Glomerular endothelial cell (primary cell): ENCODE measurements at regions not wholly inside any gene's neighbourhood (a gene's known extent, or its start where the extent isn't known, plus 50 kb on each side); places are given as distances from the start of the nearest gene placed in this dataset.
A peak's percentile ranks its signal among the peaks of the same experiment; 100 is the strongest.

Source experiments
- DNase-seq: peaks from one replicate; pipeline ENCODE4 v3.0.0-alpha.2; 2011; ENCODE audit warnings: low read depth, low spot score; ENCODE audit errors: extremely low read depth

DNA sequence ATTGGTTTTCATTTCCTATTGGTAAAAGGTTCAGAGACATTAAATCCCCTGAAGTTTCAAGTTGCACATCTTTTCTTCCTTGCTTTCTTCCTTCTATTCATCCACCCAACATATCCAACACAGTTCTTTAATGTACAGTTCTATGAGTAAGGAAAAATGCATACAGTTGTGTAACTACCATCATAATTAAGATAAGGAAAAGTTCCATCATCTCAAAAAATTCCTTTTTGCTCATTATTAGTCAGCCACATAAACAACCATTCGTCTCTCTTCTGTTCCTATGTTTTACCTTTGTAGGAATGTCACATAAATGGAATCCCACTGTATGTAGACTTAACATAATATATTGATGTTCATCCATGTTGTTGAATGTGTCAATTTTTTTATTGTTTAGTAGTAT is 211.1 kb upstream of the ADAMTS9 start:
- no peak for DNase-seq

GRCh38 chr3:64895991-64896895 is 208.4 kb upstream of the ADAMTS9 start:
- DNase-seq = no peak

DNA sequence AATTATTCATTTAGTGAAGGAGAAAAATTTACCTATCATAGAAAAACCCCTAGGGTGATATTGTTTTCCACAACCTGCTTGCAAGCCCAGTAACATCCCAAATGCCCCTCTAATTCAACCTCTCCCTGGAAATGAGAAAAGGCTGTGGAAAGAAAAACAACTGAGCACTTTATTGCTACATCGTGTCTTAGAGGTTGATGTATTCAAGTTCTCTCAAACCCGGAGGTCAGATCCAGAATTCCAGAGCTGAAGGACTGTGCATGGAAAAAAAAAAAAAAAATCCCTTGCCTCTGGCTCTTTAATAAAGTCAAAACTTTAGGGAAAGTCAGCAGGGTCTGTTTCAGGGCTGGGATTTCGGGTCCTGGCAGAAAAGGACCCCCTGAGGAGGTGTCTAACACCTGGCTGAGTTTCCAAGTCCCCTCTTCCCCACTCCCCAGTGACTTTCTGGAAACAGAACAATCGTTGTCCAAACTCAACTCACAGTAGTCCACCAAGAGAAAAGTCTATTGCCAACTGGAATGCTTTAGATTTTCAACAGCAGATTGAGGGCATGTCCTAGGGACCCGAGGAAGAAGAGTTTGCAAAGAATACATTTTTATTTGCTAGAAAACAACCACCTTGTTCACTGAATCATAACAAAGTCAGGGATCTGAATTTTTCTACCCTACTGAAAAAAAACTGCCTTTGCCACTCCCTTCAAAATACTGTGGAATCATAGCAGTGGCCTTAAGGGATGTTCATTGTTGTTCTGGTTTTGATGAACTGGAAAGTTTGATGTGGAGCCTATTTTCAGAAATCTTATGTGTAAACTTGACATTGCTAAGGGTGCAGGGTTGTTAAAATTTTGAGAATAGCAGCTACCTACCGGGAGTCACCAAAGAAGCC is 207.5 kb upstream of the ADAMTS9 start:
- no peak for DNase-seq

DNA sequence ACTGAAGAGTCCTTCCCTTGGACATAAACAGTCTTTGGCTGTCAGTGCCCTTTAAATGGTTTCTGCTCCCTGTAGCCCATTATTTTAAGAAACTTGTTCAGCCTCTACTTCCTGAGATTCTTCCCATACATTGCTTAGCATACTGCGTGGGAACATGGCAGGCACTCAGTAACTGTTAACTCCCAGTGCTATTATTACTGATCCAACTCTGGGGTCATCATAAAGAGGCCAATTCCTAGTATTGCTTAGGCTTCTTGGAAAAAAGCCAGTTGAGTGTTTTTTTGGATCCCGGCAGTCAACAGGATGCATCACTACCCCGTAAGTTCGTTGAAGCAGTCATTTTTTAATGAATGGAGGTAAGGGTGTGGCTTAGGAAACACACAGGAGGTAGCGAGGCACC is 206.2 kb upstream of the ADAMTS9 start:
- no peak for DNase-seq

- DNase-seq = no peak
Measured at GRCh38 chr3:64892671-64893309, 205.0 kb upstream of the ADAMTS9 start.

DNA sequence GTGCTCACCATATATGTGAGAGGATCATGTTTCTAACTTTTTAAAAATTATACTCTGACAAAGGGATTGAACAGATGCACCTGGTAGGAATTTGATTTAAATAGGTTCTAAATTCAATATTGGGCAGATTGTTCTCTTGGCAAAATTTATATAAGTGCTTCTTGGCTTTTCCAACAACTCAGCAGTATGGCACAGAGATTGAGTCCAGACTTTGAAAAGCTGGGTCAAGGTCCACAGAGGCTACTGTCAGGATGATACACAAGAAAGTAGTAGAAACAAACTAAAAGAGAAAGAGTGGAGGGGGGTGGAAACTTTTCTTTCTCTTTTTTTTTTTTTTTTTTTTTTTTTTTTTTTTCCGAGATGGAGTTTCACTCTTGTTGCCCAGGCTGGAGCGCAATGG is 203.2 kb upstream of the ADAMTS9 start:
- DNase-seq = no peak

DNA sequence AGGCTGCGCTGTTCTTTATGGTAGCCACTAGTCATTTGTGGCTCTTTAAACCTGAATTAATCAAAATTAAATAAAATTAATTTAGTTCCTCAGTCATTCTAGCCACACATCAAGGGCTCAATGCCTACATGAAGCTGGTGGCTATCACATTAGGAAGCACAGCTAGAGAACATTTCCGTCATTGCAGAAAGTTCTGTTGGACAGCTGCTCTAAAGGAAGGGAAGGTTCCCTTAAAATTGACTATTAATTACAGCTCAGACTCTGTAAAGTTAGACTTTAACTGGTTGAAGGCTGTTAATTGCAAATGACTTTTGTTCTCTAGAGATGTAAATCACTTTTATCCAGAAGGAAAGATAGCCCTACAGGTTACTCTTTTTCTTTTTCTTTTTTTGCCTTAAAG is 202.7 kb upstream of the ADAMTS9 start:
- DNase-seq = no peak

GRCh38 chr3:64890006-64890405 is 202.2 kb upstream of the ADAMTS9 start:
- no peak for DNase-seq

- no peak for DNase-seq
Measured at GRCh38 chr3:64888840-64889392, 201.1 kb upstream of the ADAMTS9 start.

DNA sequence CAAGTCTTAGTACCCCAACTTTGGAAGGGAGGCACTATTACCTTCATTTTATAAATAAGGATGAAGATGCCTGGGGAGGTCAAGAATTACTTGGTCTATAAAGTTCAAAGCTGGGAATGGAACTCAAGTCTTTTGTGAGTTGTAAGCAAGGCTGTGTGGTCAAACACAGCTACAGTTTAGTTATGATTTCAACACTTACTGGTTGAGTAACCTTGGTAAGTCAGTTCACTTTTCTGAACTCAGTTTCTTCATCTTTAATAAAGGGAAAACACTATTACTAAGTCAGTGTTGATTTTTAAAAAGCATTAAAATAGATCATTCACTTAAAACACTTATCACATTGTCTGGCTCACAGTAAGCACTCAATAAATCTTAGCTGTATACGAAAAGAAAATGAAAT is 200.4 kb upstream of the ADAMTS9 start:
- DNase-seq = no peak

DNA sequence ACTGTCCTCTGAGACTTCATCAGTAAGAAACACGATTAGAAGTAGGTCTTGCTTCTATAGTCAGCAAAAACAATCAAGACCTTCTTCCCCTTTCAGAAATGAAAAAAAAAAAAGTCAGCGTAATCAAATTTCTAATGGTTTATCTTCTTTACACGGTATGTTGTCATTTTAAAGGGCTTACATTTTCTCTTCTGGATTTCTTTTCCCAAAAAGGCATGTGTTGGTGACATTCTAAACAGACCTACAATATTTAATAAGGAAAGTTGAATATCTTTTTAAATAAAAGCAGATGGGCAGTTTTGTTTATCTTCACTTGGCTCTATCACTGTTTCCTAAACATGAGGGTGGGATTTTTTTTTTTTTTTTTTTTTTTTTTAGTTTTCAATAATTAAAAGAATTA is 197.3 kb upstream of the ADAMTS9 start:
- no peak for DNase-seq

GRCh38 chr3:64884536-64884935 is 196.7 kb upstream of the ADAMTS9 start:
- no peak for DNase-seq

DNA sequence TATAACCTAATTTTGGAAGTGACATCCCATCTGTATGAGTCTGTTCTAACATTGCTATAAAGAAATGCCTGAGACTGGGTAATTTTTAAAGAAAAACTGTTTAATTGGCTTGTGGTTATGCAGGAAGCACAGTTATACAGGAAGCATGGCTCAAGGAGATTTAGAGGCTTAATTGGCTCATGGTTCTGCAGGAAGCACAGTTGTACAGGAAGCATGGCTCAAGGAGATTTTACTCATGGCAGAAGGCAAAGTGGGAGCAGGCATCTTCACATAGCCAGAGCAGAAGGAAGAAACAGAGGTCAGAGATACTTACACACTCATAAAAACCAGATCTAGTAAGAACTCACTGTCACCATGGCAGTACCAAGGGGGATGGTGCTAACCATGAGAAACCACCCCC is 193.1 kb upstream of the ADAMTS9 start:
- peak; percentile 41 for DNase-seq

GRCh38 chr3:64878362-64878761 is 190.6 kb upstream of the ADAMTS9 start:
- DNase-seq = peak; percentile 22

GRCh38 chr3:64873400-64873799 is 185.6 kb upstream of the ADAMTS9 start:
- no peak for DNase-seq

DNA sequence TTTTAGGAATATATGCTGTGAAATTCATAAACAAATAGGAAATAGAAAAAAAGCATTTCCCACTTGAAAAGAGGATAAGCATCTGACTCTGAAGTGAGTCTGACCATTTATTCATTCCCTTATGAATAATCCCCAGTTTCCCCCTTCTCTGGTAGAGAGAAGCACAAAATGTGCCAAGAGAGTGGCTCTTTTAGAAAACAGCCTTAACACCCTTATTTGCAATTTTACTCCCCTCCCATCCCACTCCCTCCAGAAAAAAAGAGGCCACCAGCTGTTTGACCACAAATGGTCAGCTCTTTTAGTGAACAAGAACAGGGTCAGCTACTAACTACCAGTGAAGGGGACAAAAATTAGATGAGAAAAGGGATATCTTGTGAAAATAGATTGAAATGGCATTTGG is 184.5 kb upstream of the ADAMTS9 start:
- DNase-seq = no peak

DNA sequence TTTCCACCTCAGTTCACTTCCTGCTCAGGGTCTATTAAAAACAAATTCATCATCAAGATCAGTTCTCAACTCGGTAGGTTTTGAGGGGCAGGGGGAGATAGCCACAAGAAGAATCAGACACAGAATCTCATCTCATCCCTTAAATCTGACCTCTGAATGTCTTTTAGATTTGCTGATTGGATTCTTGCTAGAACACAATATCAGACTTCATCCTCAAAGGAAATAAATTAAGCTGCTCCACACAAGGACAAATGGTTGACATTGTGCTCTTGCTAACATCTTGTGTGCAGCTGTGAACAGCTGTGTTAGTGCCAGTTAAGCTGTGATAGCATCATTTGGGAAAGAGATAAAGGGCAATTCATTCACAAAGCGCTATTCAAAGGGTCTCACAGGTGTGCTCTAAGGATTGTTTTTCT is 184.0 kb upstream of the ADAMTS9 start:
- no peak for DNase-seq

DNA sequence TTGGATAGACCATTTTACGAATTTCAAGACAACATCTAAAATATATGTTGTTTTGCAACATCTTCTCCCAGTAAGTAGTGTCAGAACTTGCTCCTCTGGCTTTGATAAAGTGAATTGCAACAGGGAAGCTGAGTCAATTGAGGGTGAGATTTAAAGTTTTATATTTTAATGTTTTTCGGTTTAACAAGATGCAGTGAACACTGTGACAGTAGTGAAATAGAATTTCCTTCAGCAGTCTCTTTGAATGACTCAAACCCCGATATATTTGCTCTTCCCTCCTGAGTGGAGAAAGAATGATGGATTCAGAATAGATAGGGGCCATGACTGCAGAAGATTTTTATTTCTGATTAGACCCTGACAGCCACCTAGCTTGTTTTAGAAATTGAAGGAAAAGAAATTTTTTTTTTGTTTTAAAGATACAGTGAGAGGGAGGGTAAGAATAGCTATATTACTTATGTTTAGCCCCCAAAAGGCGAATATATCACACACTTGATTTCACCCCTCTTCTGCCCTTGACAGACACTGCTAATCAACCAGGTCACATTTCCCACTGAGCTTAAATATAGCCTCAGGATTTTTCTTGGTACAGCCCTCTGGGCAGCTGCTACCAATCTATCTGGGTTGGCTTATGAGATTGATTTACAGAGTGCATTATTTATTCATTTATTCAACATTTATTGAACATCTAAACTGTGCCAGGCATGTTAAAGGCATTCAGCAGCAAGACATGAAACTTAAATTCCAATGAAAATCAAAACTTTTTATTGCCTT is 183.3 kb upstream of the ADAMTS9 start:
- no peak for DNase-seq

GRCh38 chr3:64867224-64867623 is 179.4 kb upstream of the ADAMTS9 start:
- DNase-seq = no peak

GRCh38 chr3:64865839-64866570 is 178.2 kb upstream of the ADAMTS9 start:
- DNase-seq = no peak
